H1 (cell line): ENCODE measurements at regions not wholly inside any gene's neighbourhood (a gene's known extent, or its start where the extent isn't known, plus 50 kb on each side); places are given as distances from the start of the nearest gene placed in this dataset.

Experiments
- CTCF ChIA-PET: fragments of 300-600 bp; sonication (Branson Sonifier 250); formaldehyde crosslinking; loops from one replicate; lab custom pipeline; 2021; ENCODE audit not compliant: partially characterized antibody; lab: Charles Lee
- POLR2A ChIA-PET: fragments of 300-600 bp; sonication (Branson Sonifier 250); formaldehyde crosslinking; loops from one replicate; lab custom pipeline; 2021; ENCODE audit warnings: inconsistent platforms; ENCODE audit not compliant: partially characterized antibody; lab: Charles Lee
- DNase-seq, 2 experiments: peaks; one replicate each; pipeline versions ENCODE4 v3.0.0 to v3.0.0-alpha.2; 2010 to 2022; ENCODE audit warnings: low spot score in 2 of 2, low read depth in 1 of 2, mixed read lengths in 1 of 2
- FAIRE-seq: peaks from 2 replicates; lab custom pipeline; 2011; peaks lifted over from hg19 to GRCh38; lab: Jason Lieb, UNC
- H2AFZ ChIP-seq: 2 replicates; pipeline ENCODE4 v1.8.1; 2012; ENCODE audit warnings: low read length, inconsistent platforms
- H2AK5ac ChIP-seq: 2 replicates; pipeline ENCODE4 v1.6.1; 2013; ENCODE audit warnings: low read depth, low read length
- H2BK120ac ChIP-seq: replicated peaks from 2 replicates; pipeline ENCODE3; 2013; ENCODE audit warnings: low read depth, low read length, inconsistent platforms
- H2BK12ac ChIP-seq: 2 replicates; pipeline ENCODE4 v1.6.1; 2013; ENCODE audit warnings: low read depth, low read length
- H2BK15ac ChIP-seq: 2 replicates; pipeline ENCODE4 v1.6.1; 2013; ENCODE audit warnings: low read length
- H2BK20ac ChIP-seq: 2 replicates; pipeline ENCODE4 v1.6.1; 2013; ENCODE audit warnings: low read length
- H2BK5ac ChIP-seq: 2 replicates; pipeline ENCODE4 v1.6.1; 2013; ENCODE audit warnings: low read depth, low read length
- H3K14ac ChIP-seq: 2 replicates; pipeline ENCODE4 v1.6.1; 2013; ENCODE audit warnings: inconsistent platforms; ENCODE audit not compliant: insufficient read length
- H3K18ac ChIP-seq: 2 replicates; pipeline ENCODE4 v1.6.1; 2013; ENCODE audit warnings: low read length; ENCODE audit errors: extremely low read depth
- H3K23ac ChIP-seq: 2 replicates; pipeline ENCODE4 v1.6.1; 2013; ENCODE audit warnings: inconsistent platforms; ENCODE audit not compliant: insufficient read length
- H3K23me2 ChIP-seq: 2 replicates; pipeline ENCODE4 v1.6.1; 2013; ENCODE audit warnings: low read depth, low read length
- H3K27ac ChIP-seq: 2 replicates; pipeline ENCODE4 v1.6.1; 2011; ENCODE audit warnings: low read depth, low read length, inconsistent platforms
- H3K27me3 ChIP-seq, 4 experiments: replicated peaks in 1 of 4; 1 replicate in 1 of 4; 2 replicates in 3 of 4; pipeline versions ENCODE4 v1.6.1 to v1.8.1; 2011 to 2013; ENCODE audit warnings: low read length in 3 of 4, mild to moderate bottlenecking in 3 of 4, inconsistent platforms in 2 of 4, mixed read lengths in 2 of 4, moderate library complexity in 1 of 4; ENCODE audit not compliant: control insufficient read depth in 3 of 4, insufficient read depth in 3 of 4; ENCODE audit errors: extremely low read depth in 1 of 4
- H3K36me3 ChIP-seq, 4 experiments: 2 replicates each; pipeline versions ENCODE4 v1.6.1 to v1.8.1; 2011 to 2013; ENCODE audit warnings: mild to moderate bottlenecking in 4 of 4, low read length in 3 of 4, moderate library complexity in 2 of 4, control low read depth in 1 of 4, inconsistent platforms in 1 of 4; ENCODE audit not compliant: insufficient read depth in 4 of 4, control insufficient read depth in 2 of 4
- H3K4ac ChIP-seq: replicated peaks from 2 replicates; pipeline ENCODE3; 2013; ENCODE audit warnings: low read length, low read depth, mixed read lengths, inconsistent platforms; ENCODE audit not compliant: insufficient read length
- H3K4me1 ChIP-seq, 4 experiments: replicated peaks in 1 of 4; 1 replicate in 1 of 4; 2 replicates in 3 of 4; pipeline versions ENCODE4 v1.6.1 to v1.8.1; 2011 to 2013; ENCODE audit warnings: low read length in 3 of 4, inconsistent platforms in 2 of 4, mixed read lengths in 1 of 4; ENCODE audit not compliant: insufficient read depth in 4 of 4, control insufficient read depth in 3 of 4
- H3K4me2 ChIP-seq, 2 experiments: 2 replicates each; pipeline versions ENCODE4 v1.6.1 to v1.8.1; 2011 to 2013; ENCODE audit warnings: low read depth in 2 of 2, low read length in 2 of 2, control low read depth in 1 of 2, inconsistent platforms in 1 of 2, mild to moderate bottlenecking in 1 of 2; ENCODE audit not compliant: insufficient read depth in 1 of 2
- H3K4me3 ChIP-seq, 4 experiments: fragments of 200-600, 300-600 bp in 1 of 4; sonication (generic), shearing (Covaris generic), sonication (Bioruptor Twin) in 1 of 4; 2 replicates each; pipeline versions ENCODE4 v1.5.1 to v1.8.1; 2011 to 2016; ENCODE audit warnings: low read length in 4 of 4, low read depth in 3 of 4, control low read depth in 2 of 4, inconsistent platforms in 2 of 4, mild to moderate bottlenecking in 2 of 4, mixed read lengths in 1 of 4, moderate library complexity in 1 of 4; ENCODE audit not compliant: insufficient read depth in 2 of 4; ENCODE audit errors: extremely low read depth in 1 of 4
- H3K56ac ChIP-seq: replicated peaks from 2 replicates; pipeline ENCODE3; 2013; ENCODE audit warnings: low read depth, mild to moderate bottlenecking, mixed read lengths, low read length, inconsistent platforms; ENCODE audit not compliant: insufficient read length
- H3K79me1 ChIP-seq: 2 replicates; pipeline ENCODE4 v1.6.1; 2013; ENCODE audit warnings: low read depth, low read length, control low read depth
- H3K79me2 ChIP-seq, 2 experiments: 2 replicates each; pipeline versions ENCODE4 v1.6.1 to v1.8.1; 2012 to 2013; ENCODE audit warnings: low read length in 2 of 2, mild to moderate bottlenecking in 2 of 2, inconsistent platforms in 1 of 2; ENCODE audit not compliant: insufficient read depth in 2 of 2, control insufficient read depth in 1 of 2
- H3K9ac ChIP-seq, 4 experiments: replicated peaks in 1 of 4; 1 replicate in 1 of 4; 2 replicates in 3 of 4; pipeline versions ENCODE4 v1.6.1 to v1.8.1; 2011 to 2013; ENCODE audit warnings: low read depth in 3 of 4, low read length in 3 of 4, control low read depth in 2 of 4, mild to moderate bottlenecking in 2 of 4, moderate library complexity in 2 of 4, inconsistent platforms in 1 of 4; ENCODE audit errors: extremely low read depth in 1 of 4
- H3K9me3 ChIP-seq, 2 experiments: 2 replicates each; pipeline versions ENCODE4 v1.6.1 to v1.8.1; 2012 to 2013; ENCODE audit warnings: mild to moderate bottlenecking in 2 of 2, moderate library complexity in 2 of 2, control low read depth in 1 of 2, inconsistent platforms in 1 of 2, low read depth in 1 of 2, low read length in 1 of 2, mixed read lengths in 1 of 2; ENCODE audit not compliant: insufficient read depth in 2 of 2
- H4K20me1 ChIP-seq, 2 experiments: replicated peaks in 1 of 2; 2 replicates each; pipeline versions ENCODE3 to v1.8.1; 2011 to 2013; ENCODE audit warnings: inconsistent platforms in 2 of 2, low read length in 2 of 2, mild to moderate bottlenecking in 1 of 2; ENCODE audit not compliant: insufficient read depth in 2 of 2, control insufficient read depth in 1 of 2
- H4K5ac ChIP-seq: 2 replicates; pipeline ENCODE4 v1.6.1; 2013; ENCODE audit warnings: low read length, low read depth, mixed read lengths, inconsistent platforms; ENCODE audit not compliant: insufficient read length
- H4K8ac ChIP-seq: 2 replicates; pipeline ENCODE4 v1.8.0; 2013; ENCODE audit warnings: mild to moderate bottlenecking, moderate library complexity, low read length, inconsistent platforms; ENCODE audit not compliant: insufficient read depth; ENCODE audit errors: extremely low read depth
- H4K91ac ChIP-seq: replicated peaks from 2 replicates; pipeline ENCODE3; 2013; ENCODE audit warnings: low read length, mixed read lengths, inconsistent platforms; ENCODE audit not compliant: insufficient read length
- CHD1 ChIP-seq: IDR thresholded peaks from 2 replicates; pipeline ENCODE4 v1.6.1; 2012; ENCODE audit warnings: low read depth, low read length, improper control_type of control experiment
- CHD2 ChIP-seq: IDR thresholded peaks from 2 replicates; pipeline ENCODE4 v1.6.1; 2012; ENCODE audit warnings: low read length, improper control_type of control experiment
- CTCF ChIP-seq, 3 experiments: IDR thresholded peaks; 1 replicate in 2 of 3; 2 replicates in 1 of 3; pipeline versions ENCODE4 v1.5.1 to v1.6.1; 2011; ENCODE audit warnings: low read length in 3 of 3, mild to moderate bottlenecking in 3 of 3, inconsistent platforms in 2 of 3, low read depth in 1 of 3, moderate library complexity in 1 of 3; ENCODE audit not compliant: insufficient read depth in 1 of 3; ENCODE audit errors: control extremely low read depth in 1 of 3
- E2F6 ChIP-seq: IDR thresholded peaks from 2 replicates; pipeline ENCODE4 v1.6.1; 2012; ENCODE audit warnings: inconsistent platforms
- EZH2 ChIP-seq: fragments of 200-600 bp; sonication (generic); IDR thresholded peaks from 2 replicates; pipeline ENCODE4 v1.7.1; 2012; ENCODE audit warnings: low read depth, mild to moderate bottlenecking, moderate library complexity, low read length, inconsistent platforms; ENCODE audit not compliant: severe bottlenecking
- FOSL1 ChIP-seq: IDR thresholded peaks from 2 replicates; pipeline ENCODE4 v1.6.1; 2011; ENCODE audit warnings: mild to moderate bottlenecking, low read depth, low read length, moderate library complexity; ENCODE audit not compliant: insufficient read depth
- JUND ChIP-seq: IDR thresholded peaks from 2 replicates; pipeline ENCODE4 v1.6.1; 2011; ENCODE audit warnings: mild to moderate bottlenecking, improper control_type of control experiment, low read length
- MAX ChIP-seq: IDR thresholded peaks from 2 replicates; pipeline ENCODE4 v1.6.1; 2012; ENCODE audit warnings: inconsistent platforms
- RBBP5 ChIP-seq: IDR thresholded peaks from 2 replicates; pipeline ENCODE4 v1.7.1; 2012; ENCODE audit warnings: low read depth, mild to moderate bottlenecking, inconsistent platforms, low read length, moderate library complexity, borderline replicate concordance
- SRF ChIP-seq: IDR thresholded peaks from 2 replicates; pipeline ENCODE4 v1.6.1; 2011; ENCODE audit warnings: mild to moderate bottlenecking, low read depth, low read length, moderate library complexity
- SUZ12 ChIP-seq: fragments of 200-600 bp; sonication (generic); IDR thresholded peaks from 2 replicates; pipeline ENCODE4 v1.6.1; 2012; ENCODE audit warnings: mild to moderate bottlenecking, inconsistent platforms, low read length, moderate library complexity, mixed read lengths
- WGBS, 2 experiments: shearing (Covaris generic) in 1 of 2; methylation state at CpG; one replicate each; pipeline versions ENCODE4 v1.1.6 to v1.1.7; 2013 to 2015; ENCODE audit warnings: low lambda C conversion rate in 2 of 2, mixed read lengths in 2 of 2, inconsistent platforms in 1 of 2, low coverage in 1 of 2, missing lambda C conversion rate in 1 of 2; ENCODE audit not compliant: insufficient replicate concordance in 2 of 2, insufficient coverage in 1 of 2, insufficient read length in 1 of 2; ENCODE audit errors: extremely low coverage in 1 of 2, missing lambda C conversion rate in 1 of 2; 5-methylcytosine and 5-hydroxymethylcytosine counted together

- H2BK5ac ChIP-seq = no peak overlapping the region
- H3K9me3 ChIP-seq = no peaks in the 10 kb centered on the region; a peak in 1 of 4 replicates
- H2BK15ac ChIP-seq = no peak overlapping the region
- FAIRE-seq (no peak), DNase-seq (no peak)
- ChIA-PET CTCF (interaction anchor here (0.8 kb wide), 1 partner anchor 35 kb away, joined by 3 read pairs; no protein-coding TSS in a partner anchor), POLR2A (no interaction called here)
- no peaks in the 10 kb centered on the region for H3K36me3 ChIP-seq
- H4K20me1 ChIP-seq = no peaks in the 10 kb centered on the region
- H3K4me3 ChIP-seq = no peak overlapping the region
- H3K14ac ChIP-seq = no peak overlapping the region
- H3K4me1 ChIP-seq = no peaks in the 10 kb centered on the region
- no peak overlapping the region for H3K9ac ChIP-seq
- no peak overlapping the region for H4K91ac ChIP-seq
- H3K4ac ChIP-seq = no peak overlapping the region
- H2AK5ac ChIP-seq = no peak overlapping the region
- no peak overlapping the region for H4K5ac ChIP-seq
- H3K23ac ChIP-seq = no peak overlapping the region
- H2BK12ac ChIP-seq = no peak overlapping the region
- H2BK20ac ChIP-seq = no peak overlapping the region
- 0 out of 2 replicates have a peak overlapping the region, but pooled peaks have one; percentile 9 for H2AFZ ChIP-seq
- H3K27me3 ChIP-seq = no peaks in the 10 kb centered on the region
- no peaks in the 10 kb centered on the region for H3K79me1 ChIP-seq
- H3K27ac ChIP-seq = no peak overlapping the region
- H3K56ac ChIP-seq = no peak overlapping the region
- no peak overlapping the region for H3K4me2 ChIP-seq
- 95% methylated on average over 1 of the region's 1 CpG; no CpG with 5 or more reads in 1 of the 2 experiments for WGBS, 2 experiments
- H4K8ac ChIP-seq = no peak overlapping the region
- H2BK120ac ChIP-seq = no peak overlapping the region
- H3K18ac ChIP-seq = no peak overlapping the region
- H3K79me2 ChIP-seq = no peaks in the 10 kb centered on the region
- H3K23me2 ChIP-seq = no peaks in the 10 kb centered on the region
- TF ChIP-seq CHD1 (no peak), E2F6 (no peak), JUND (no peak), CTCF (IDR thresholded peaks at IDR 0.05; ENCODE audit: control extremely low read depth in 1 of 3, insufficient read depth in 1 of 3, low read depth in 1 of 3, low read length in 3 of 3) (no peak), CHD2 (no peak), RBBP5 (no peak), SRF (no peak), SUZ12 (no peak), FOSL1 (no peak), EZH2 (no peak), MAX (no peak)
These were observed 419.7 kb downstream of the TRAM1L1 start for GRCh38 chr4:116665716-116666115.
